Ramos (cell line): ENCODE measurements at regions not wholly inside any gene's neighbourhood (a gene's known extent, or its start where the extent isn't known, plus 50 kb on each side); places are given as distances from the start of the nearest gene placed in this dataset.

Source experiments
- in situ Hi-C: fragments of 300-500 bp; cut with MboI; formaldehyde crosslinking; loops from one replicate; pipeline ENCODE4 v1.14.3; 2022; ENCODE audit warnings: low sequenced_read_pairs; ENCODE audit not compliant: unreplicated experiment

GRCh38 chr3:34218706-34219385 is 420.4 kb downstream of the PDCD6IP start:
- in situ Hi-C loops, result no loop called here

GRCh38 chr3:34219556-34219955 is 421.1 kb downstream of the PDCD6IP start:
- in situ Hi-C loops, result no loop called here

- in situ Hi-C loops, result no loop called here
Measured at GRCh38 chr3:34225821-34226366, 427.5 kb downstream of the PDCD6IP start.

GRCh38 chr3:34229876-34230275 is 431.4 kb downstream of the PDCD6IP start:
- in situ Hi-C loops, result no loop called here

- in situ Hi-C loops, result no loop called here
Measured at GRCh38 chr3:34235096-34235495, 436.7 kb downstream of the PDCD6IP start.

- in situ Hi-C loops, result no loop called here
Measured at GRCh38 chr3:34237946-34238345, 439.5 kb downstream of the PDCD6IP start.

GRCh38 chr3:34238407-34238806 is 440.0 kb downstream of the PDCD6IP start:
- in situ Hi-C loops, result no loop called here

- in situ Hi-C loops, result no loop called here
Measured at GRCh38 chr3:34239287-34239686, 440.9 kb downstream of the PDCD6IP start.

GRCh38 chr3:34239875-34240274 is 441.4 kb downstream of the PDCD6IP start:
- in situ Hi-C loops, result no loop called here

GRCh38 chr3:34247401-34247800 is 449.0 kb downstream of the PDCD6IP start:
- in situ Hi-C loops, result no loop called here

GRCh38 chr3:34248352-34248751 is 449.9 kb downstream of the PDCD6IP start:
- in situ Hi-C loops, result no loop called here

GRCh38 chr3:34254285-34254684 is 455.9 kb downstream of the PDCD6IP start:
- in situ Hi-C loops, result no loop called here

GRCh38 chr3:34256021-34256420 is 457.6 kb downstream of the PDCD6IP start:
- in situ Hi-C loops, result no loop called here

GRCh38 chr3:34256791-34257190 is 458.4 kb downstream of the PDCD6IP start:
- in situ Hi-C loops, result no loop called here

- in situ Hi-C loops, result no loop called here
Measured at GRCh38 chr3:34258271-34258998, 460.0 kb downstream of the PDCD6IP start.

- in situ Hi-C loops, result no loop called here
Measured at GRCh38 chr3:34260271-34261000, 462.0 kb downstream of the PDCD6IP start.

- in situ Hi-C loops, result no loop called here
Measured at GRCh38 chr3:34261001-34261385, 462.6 kb downstream of the PDCD6IP start.

GRCh38 chr3:34263101-34263621 is 464.7 kb downstream of the PDCD6IP start:
- in situ Hi-C loops, result no loop called here

GRCh38 chr3:34264337-34265041 is 466.1 kb downstream of the PDCD6IP start:
- in situ Hi-C loops, result no loop called here

GRCh38 chr3:34267088-34267487 is 468.7 kb downstream of the PDCD6IP start:
- in situ Hi-C loops, result no loop called here
